RWPE1 (cell line): ENCODE measurements at regions not wholly inside any gene's neighbourhood (a gene's known extent, or its start where the extent isn't known, plus 50 kb on each side); places are given as distances from the start of the nearest gene placed in this dataset.
"Not testable (repeated sequence)": the region's sequence is repeated elsewhere in the genome, so short reads cannot be mapped to it uniquely, and the experiment has no call there.

Experiments used
- CTCF ChIA-PET: fragments of 350-600 bp; sonication (Branson Sonifier 250); formaldehyde crosslinking; extraction: SDS; loops from one replicate; lab custom pipeline; 2021; lab: Yijun Ruan, JAX
- POLR2A ChIA-PET: fragments of 400-600 bp; formaldehyde crosslinking; extraction: SDS; loops from one replicate; lab custom pipeline; 2020; ENCODE audit warnings: antibody characterized with exemption; ENCODE audit not compliant: low non-redundant PET; lab: Yijun Ruan, JAX
- DNase-seq: peaks from one replicate; pipeline ENCODE4 v3.0.0; 2012; ENCODE audit warnings: low spot score
- H3K27ac ChIP-seq: fragments of 450-650 bp; 2 replicates; pipeline ENCODE4 v1.5.1; 2017
- CTCF ChIP-seq: fragments of 450-650 bp; conservative IDR thresholded peaks from 2 replicates; pipeline ENCODE4 v1.5.1; 2017; ENCODE audit warnings: low read depth, mild to moderate bottlenecking

DNA sequence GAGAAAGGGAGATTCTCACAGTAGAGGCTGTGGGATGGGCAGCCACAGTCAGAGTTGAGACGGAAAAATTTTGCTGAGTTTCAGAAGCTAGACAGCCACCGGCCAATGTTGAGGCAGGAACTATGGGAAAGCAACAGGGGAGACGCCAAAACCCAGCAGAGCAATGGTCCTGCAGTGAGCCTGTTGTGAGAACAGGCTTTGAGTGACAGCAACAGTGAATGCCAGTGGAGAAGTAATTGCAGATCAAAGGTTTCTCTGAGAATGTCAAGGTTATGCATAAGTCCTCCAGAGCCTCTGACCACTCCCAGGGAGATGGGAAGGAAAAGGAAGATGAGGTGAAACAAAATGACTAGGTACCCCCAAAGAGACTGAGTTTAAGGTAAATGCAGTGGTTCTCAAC is 54.2 kb upstream of the DAAM1 start:
- POLR2A ChIA-PET = no interaction called here
- no peak for DNase-seq
- CTCF ChIA-PET = interaction anchor here (0.6 kb wide), 1 partner anchor 294 kb away, joined by 3 read pairs; no protein-coding TSS in a partner anchor
- no peak overlapping the region for H3K27ac ChIP-seq
- no peak for TF ChIP-seq CTCF

DNA sequence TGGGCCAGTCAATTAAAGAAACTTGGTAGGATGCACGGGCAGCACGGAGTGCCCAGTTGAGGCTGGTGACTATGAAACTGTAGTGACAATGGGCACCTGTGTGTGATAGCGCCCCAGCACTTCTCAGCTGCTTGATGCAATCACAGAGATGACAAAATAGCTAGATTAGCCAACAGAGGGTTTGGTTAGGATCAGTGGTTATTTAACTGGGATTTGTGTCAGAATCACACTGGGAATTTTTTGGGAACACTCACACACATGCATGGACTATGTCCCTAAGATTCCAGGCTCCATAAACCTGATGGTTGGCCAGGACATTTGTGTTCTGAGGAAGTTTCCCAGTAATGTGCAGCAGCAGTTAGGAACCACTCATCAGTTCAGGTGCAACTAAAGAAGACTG is 51.2 kb upstream of the DAAM1 start:
- POLR2A ChIA-PET = no interaction called here
- no peak for DNase-seq
- no peak for TF ChIP-seq CTCF
- no peak overlapping the region for H3K27ac ChIP-seq
- CTCF ChIA-PET = no interaction called here

DNA sequence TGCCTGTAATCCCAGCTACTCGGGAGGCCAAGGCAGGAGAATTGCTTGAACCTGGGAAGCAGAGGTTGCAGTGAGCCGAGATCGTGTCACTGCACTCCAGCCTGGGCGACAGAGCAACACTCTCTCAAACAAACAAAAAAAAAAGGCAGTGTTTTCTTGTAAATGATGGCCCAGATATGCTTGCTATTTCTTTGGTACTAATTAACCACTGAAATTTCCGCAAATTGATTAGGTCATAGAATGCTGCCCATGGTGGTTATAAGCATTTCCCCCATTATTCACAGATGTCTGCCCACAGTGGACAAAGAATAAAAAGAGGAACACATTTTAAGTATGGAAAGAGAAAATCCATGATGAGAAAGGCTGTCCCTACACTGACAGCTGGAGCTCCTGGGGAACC is 49.9 kb upstream of the DAAM1 start:
- H3K27ac ChIP-seq, CTCF ChIA-PET, POLR2A ChIA-PET, DNase-seq: not testable (repeated sequence)
